ENCODE measurements at regions not wholly inside any gene's neighbourhood (a gene's known extent, or its start where the extent isn't known, plus 50 kb on each side); places are given as distances from the start of the nearest gene placed in this dataset.

DNA sequence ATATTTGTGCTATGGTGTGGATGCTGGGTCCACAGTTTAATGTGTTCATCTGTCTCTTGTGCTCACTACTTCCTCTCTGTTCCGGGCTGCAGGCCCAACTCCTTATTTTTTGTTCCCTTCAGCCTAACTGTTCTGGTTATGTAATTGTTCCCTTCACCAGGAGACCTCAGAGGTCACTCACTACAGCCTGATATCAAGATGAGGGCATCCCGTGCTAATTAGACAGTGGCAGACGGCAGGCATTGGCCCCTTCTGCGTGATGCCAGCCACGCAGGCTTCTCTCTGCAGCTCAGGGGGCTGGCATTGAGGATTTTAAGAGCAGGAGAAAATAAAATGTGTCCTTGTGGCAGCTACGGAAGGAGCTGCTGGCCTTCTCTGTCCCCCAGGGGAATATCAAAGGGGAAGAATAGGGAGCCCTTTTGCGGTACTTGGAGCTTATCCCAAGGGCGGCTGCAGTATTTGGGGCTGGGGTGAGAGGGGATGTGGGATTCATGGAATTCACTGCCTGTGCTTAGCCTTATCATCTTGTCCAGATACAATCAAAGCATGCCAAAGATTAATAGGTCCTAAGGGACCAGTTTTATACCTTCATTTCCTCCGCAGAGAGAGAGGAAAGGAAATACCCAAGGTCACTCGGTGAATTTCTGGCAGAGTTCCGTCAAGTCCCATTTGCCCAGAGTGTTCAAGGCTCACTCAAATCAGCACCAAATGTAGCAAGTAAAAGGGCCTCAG lies 53.3 kb upstream of the TRIB2 start:
- DNase-seq: no peak

DNA sequence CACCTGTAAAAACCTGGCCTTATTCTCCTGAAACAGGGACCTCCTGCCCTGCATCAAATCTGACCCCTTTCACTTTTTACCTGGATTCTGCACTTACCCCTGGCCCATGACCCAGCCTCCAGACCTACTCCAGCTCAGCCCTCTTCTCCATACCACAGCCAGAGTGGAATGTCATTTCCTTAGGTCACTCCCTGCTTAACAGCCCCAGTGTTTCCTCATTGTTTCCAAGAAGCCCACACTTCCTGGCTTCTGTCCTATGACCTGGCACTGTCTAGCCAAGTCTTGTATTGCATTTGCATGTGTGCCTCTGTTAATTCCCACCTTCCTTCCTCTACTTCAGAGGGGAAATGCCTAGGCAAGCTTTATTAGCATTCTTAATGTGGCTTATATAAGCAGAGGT lies 51.4 kb upstream of the TRIB2 start:
- no peak for DNase-seq

DNA sequence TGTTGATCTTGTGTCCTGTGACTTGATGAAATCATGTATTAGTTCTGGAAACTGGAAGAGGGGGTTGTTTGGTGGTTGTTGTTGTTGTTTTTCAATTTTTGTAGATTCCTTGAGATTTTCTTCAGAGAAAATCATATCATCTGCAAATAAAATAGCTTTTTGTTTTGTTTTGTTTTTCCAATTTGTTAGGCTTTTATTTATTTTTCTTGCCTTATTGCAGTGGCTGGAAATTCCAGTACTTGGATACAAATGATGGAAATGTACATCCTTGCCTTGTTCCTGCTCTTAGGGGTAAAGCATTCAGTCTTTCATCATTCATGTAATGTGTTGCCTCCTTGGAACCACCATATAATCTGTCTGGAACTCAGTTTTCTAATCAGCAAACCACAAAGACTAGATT lies 50.3 kb upstream of the TRIB2 start:
- no peak for DNase-seq

Data from activated CD4-positive, alpha-beta T cell treated with anti-CD3 and anti-CD28 coated beads for 48 hours (primary cell).